Activated CD4-positive, alpha-beta T cell treated with anti-CD3 and anti-CD28 coated beads for 36 hours (primary cell): ENCODE measurements at regions not wholly inside any gene's neighbourhood (a gene's known extent, or its start where the extent isn't known, plus 50 kb on each side); places are given as distances from the start of the nearest gene placed in this dataset.

Experiments used
- ATAC-seq: fragments of 200-7000 bp; cut with Tn5 transposase; one replicate; pipeline ENCODE4 v1.10.0; 2021; ENCODE audit warnings: mild to moderate bottlenecking, moderate library complexity
- CTCF ChIA-PET: fragments of 350-600 bp; sonication (Branson Sonifier 250); formaldehyde crosslinking; loops from one replicate; lab custom pipeline; 2021; ENCODE audit warnings: antibody characterized with exemption; lab: Charles Lee
- POLR2A ChIA-PET: fragments of 350-600 bp; sonication (Branson Sonifier 250); formaldehyde crosslinking; loops from one replicate; lab custom pipeline; 2021; ENCODE audit warnings: antibody characterized with exemption, inconsistent platforms; lab: Charles Lee
- DNase-seq: peaks from one replicate; pipeline ENCODE4 v3.0.0-alpha.2; 2020
- H3K27ac Mint-ChIP-seq: one replicate; pipeline ENCODE4 v1.8.0; 2021; ENCODE audit warnings: mixed read lengths
- H3K27me3 Mint-ChIP-seq: one replicate; pipeline ENCODE4 v1.8.0; 2021; ENCODE audit warnings: mixed read lengths
- H3K36me3 Mint-ChIP-seq: one replicate; pipeline ENCODE4 v1.8.0; 2021; ENCODE audit warnings: low read depth, mixed read lengths
- H3K4me1 Mint-ChIP-seq: one replicate; pipeline ENCODE4 v1.8.0; 2021; ENCODE audit warnings: mixed read lengths
- H3K4me3 Mint-ChIP-seq: one replicate; pipeline ENCODE4 v1.8.0; 2021; ENCODE audit warnings: mild to moderate bottlenecking, moderate library complexity, mixed read lengths
- H3K9me3 Mint-ChIP-seq: one replicate; pipeline ENCODE4 v1.8.0; 2021; ENCODE audit warnings: low read depth, mixed read lengths
- intact Hi-C, 2 experiments: fragments of 100-400 bp; cut with DNase I in 1 of 2; cut with micrococcal nuclease in 1 of 2; formaldehyde crosslinking; loops; one replicate each; pipeline versions ENCODE4 v1.14.2 to v1.15.1; 2022 to 2024; cut with DNase I, micrococcal nuclease

DNA sequence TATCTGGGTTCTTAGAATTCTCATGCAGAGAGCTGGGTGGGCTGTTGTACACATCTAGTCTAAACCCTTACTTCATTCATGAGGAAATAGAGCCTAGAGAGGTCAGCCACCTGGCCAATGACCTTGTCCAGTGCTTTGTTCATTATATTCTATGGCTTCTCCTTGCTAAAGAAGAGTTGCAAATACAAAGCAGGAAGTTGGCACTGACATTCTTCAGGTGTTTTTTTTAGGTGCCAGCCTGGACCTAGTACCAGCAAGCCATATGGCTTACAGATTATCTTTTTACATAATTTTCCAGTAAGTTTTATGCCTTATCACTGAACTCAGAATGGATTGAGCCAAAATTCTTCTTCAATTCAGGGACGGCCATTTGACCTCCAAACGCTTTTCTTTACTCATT is 54.7 kb upstream of the PGM2 start:
- CTCF ChIA-PET, result no interaction called here
- Mint-ChIP-seq H3K27ac (no peak overlapping the region), H3K27me3 (no peaks in the 10 kb centered on the region), H3K9me3 (no peaks in the 10 kb centered on the region), H3K4me3 (no peak overlapping the region), H3K4me1 (peaks cover 3% of the 10 kb centered on the region), H3K36me3 (no peaks in the 10 kb centered on the region)
- intact Hi-C loops, result no loop called here
- ATAC-seq (no peak), DNase-seq (no peak)
- POLR2A ChIA-PET, result no interaction called here

DNA sequence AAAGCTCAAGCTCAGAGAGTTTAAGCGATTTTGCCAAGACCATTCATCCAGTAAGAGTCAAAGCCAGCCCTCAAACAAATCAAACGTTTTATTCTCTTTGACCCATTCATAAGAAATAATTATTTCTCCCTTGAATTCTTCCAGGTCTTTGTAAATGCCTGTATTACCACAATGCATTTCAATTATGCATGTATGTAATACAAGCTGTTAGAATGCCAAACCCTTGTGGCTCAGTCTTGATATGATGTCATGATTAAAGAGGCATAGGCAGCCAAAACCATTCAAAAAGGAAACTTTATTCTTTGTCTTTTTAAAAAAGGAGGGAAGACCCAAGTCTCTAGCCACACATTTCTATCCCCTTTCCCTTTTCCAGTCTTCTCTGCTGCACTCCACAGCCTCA is 56.5 kb upstream of the PGM2 start:
- CTCF ChIA-PET, result interaction anchor here (0.8 to 1.5 kb wide), 2 partner anchors 10 to 21 kb away, joined by 3 read pairs; no protein-coding TSS in a partner anchor
- POLR2A ChIA-PET, result no interaction called here
- Mint-ChIP-seq H3K27ac (no peak overlapping the region), H3K4me1 (peaks cover 10% of the 10 kb centered on the region), H3K36me3 (no peaks in the 10 kb centered on the region), H3K4me3 (no peak overlapping the region), H3K9me3 (no peaks in the 10 kb centered on the region), H3K27me3 (no peaks in the 10 kb centered on the region)
- intact Hi-C loops, result no loop called here
- DNase-seq, result no peak
- ATAC-seq, result no peak

DNA sequence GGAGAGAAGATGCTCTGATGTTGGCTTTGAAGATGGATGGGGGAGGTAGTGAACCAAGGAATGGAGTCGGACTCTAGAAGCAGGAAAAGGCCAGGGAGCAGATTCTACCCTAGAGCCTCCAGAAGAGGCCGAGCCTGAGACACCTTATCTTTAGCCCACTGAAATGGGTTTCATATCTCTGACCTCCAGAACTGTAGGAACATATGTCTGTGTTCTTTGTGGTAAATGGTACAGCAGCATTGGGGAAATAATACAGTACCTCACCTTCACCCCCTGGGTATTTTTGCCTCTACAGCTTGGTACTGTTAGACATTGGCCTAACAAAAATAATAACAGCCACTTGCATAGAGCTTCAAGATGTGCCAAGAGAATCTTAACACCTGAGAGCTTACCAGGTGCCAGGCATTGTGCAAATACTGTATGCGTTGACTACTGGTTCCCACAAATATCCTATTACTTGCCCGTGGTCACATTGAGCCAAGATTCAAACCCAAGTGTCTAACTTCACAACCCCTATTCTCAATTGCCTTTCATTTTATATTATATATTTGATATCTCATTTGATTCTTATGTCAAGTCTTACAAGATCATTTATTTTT is 57.0 kb upstream of the PGM2 start:
- no peak for DNase-seq
- Mint-ChIP-seq H3K27ac (no peak overlapping the region), H3K9me3 (no peaks in the 10 kb centered on the region), H3K36me3 (no peaks in the 10 kb centered on the region), H3K4me1 (peaks cover 10% of the 10 kb centered on the region), H3K4me3 (no peak overlapping the region), H3K27me3 (no peaks in the 10 kb centered on the region)
- no peak for ATAC-seq
- POLR2A ChIA-PET, result no interaction called here
- intact Hi-C loops, result no loop called here
- CTCF ChIA-PET, result interaction anchor here (0.8 to 1.5 kb wide), 2 partner anchors 10 to 20 kb away, joined by 3 read pairs; no protein-coding TSS in a partner anchor

GRCh38 chr4:37767546-37767945 is 58.9 kb upstream of the PGM2 start:
- no peak overlapping the region for H3K27ac Mint-ChIP-seq
- no peaks in the 10 kb centered on the region for H3K9me3 Mint-ChIP-seq
- H3K27me3 Mint-ChIP-seq, result no peaks in the 10 kb centered on the region
- POLR2A ChIA-PET, result no interaction called here
- peaks cover 10% of the 10 kb centered on the region for H3K4me1 Mint-ChIP-seq
- intact Hi-C loops, result no loop called here
- CTCF ChIA-PET, result interaction anchor here (0.6 to 1.0 kb wide), 2 partner anchors 19 to 25 kb away, joined by 3 read pairs; no protein-coding TSS in a partner anchor
- ATAC-seq (no peak), DNase-seq (peak; percentile 18)
- H3K4me3 Mint-ChIP-seq, result no peak overlapping the region
- no peaks in the 10 kb centered on the region for H3K36me3 Mint-ChIP-seq

- Mint-ChIP-seq H3K4me1 (peaks cover 10% of the 10 kb centered on the region), H3K9me3 (no peaks in the 10 kb centered on the region), H3K36me3 (no peaks in the 10 kb centered on the region), H3K27ac (no peak overlapping the region), H3K27me3 (no peaks in the 10 kb centered on the region), H3K4me3 (no peak overlapping the region)
- intact Hi-C loops, result no loop called here
- ATAC-seq (peak; percentile 40), DNase-seq (no peak)
- ChIA-PET POLR2A (no interaction called here), CTCF (interaction anchor here (0.6 to 1.0 kb wide), 2 partner anchors 18 to 25 kb away, joined by 3 read pairs; no protein-coding TSS in a partner anchor)
Measured at GRCh38 chr4:37767019-37767418, 59.5 kb upstream of the PGM2 start.

- peaks cover 10% of the 10 kb centered on the region for H3K4me1 Mint-ChIP-seq
- no peaks in the 10 kb centered on the region for H3K36me3 Mint-ChIP-seq
- no peaks in the 10 kb centered on the region for H3K27me3 Mint-ChIP-seq
- no peaks in the 10 kb centered on the region for H3K9me3 Mint-ChIP-seq
- no peak overlapping the region for H3K27ac Mint-ChIP-seq
- ATAC-seq, result peak; percentile 57
- DNase-seq, result no peak
- H3K4me3 Mint-ChIP-seq, result no peak overlapping the region
- intact Hi-C loops, result no loop called here
- POLR2A ChIA-PET, result no interaction called here
- CTCF ChIA-PET, result interaction anchor here (1.1 to 1.3 kb wide), 2 partner anchors 31 to 270 kb away, joined by 3 to 5 read pairs; no protein-coding TSS in a partner anchor
Measured at GRCh38 chr4:37765741-37766140, 60.7 kb upstream of the PGM2 start.

GRCh38 chr4:37763831-37764230 is 62.7 kb upstream of the PGM2 start:
- no peak for DNase-seq
- ATAC-seq, result no peak
- Mint-ChIP-seq H3K4me1 (peaks cover 10% of the 10 kb centered on the region), H3K9me3 (no peaks in the 10 kb centered on the region), H3K27ac (no peak overlapping the region), H3K27me3 (no peaks in the 10 kb centered on the region), H3K4me3 (no peak overlapping the region), H3K36me3 (no peaks in the 10 kb centered on the region)
- CTCF ChIA-PET, result no interaction called here
- POLR2A ChIA-PET, result no interaction called here
- intact Hi-C loops, result no loop called here

GRCh38 chr4:37762991-37763368 is 63.5 kb upstream of the PGM2 start:
- peaks cover 18% of the 10 kb centered on the region for H3K4me1 Mint-ChIP-seq
- H3K27me3 Mint-ChIP-seq, result no peaks in the 10 kb centered on the region
- no peaks in the 10 kb centered on the region for H3K36me3 Mint-ChIP-seq
- ChIA-PET CTCF (interaction anchor here (0.6 kb wide), 1 partner anchor 1322 kb away, joined by 4 read pairs; no protein-coding TSS in a partner anchor), POLR2A (no interaction called here)
- no peak for ATAC-seq
- H3K4me3 Mint-ChIP-seq, result no peak overlapping the region
- no peak overlapping the region for H3K27ac Mint-ChIP-seq
- intact Hi-C loops, result no loop called here
- H3K9me3 Mint-ChIP-seq, result no peaks in the 10 kb centered on the region
- DNase-seq, result no peak

- H3K36me3 Mint-ChIP-seq, result no peaks in the 10 kb centered on the region
- ATAC-seq, result peak; percentile 49
- no peak overlapping the region for H3K27ac Mint-ChIP-seq
- H3K9me3 Mint-ChIP-seq, result no peaks in the 10 kb centered on the region
- no peak overlapping the region for H3K4me3 Mint-ChIP-seq
- peaks cover 22% of the 10 kb centered on the region for H3K4me1 Mint-ChIP-seq
- ChIA-PET CTCF (no interaction called here), POLR2A (no interaction called here)
- peak; percentile 39 for DNase-seq
- intact Hi-C loops, result no loop called here
- H3K27me3 Mint-ChIP-seq, result no peaks in the 10 kb centered on the region
Measured at GRCh38 chr4:37762294-37762990, 64.0 kb upstream of the PGM2 start.

DNA sequence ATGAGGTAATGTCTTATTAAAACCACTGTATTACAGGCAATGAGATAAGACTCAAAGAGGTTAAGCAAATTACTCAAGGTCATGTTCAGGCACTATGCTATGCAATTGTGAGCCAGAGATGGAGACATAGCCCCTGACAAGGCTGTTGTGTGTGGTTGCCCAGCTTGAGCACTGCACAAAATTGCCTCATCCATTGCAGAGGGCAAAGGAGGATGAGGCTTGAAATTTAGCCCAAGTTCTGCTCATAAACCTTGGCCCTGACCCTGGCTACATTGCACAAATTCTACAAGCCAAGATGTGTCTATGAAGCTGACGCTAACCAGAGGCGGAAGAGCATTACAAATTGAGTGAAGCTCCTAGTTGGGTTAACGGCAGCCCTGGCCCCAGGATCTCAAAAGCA is 65.6 kb upstream of the PGM2 start:
- peaks cover 14% of the 10 kb centered on the region for H3K4me1 Mint-ChIP-seq
- H3K36me3 Mint-ChIP-seq, result no peaks in the 10 kb centered on the region
- intact Hi-C loops, result no loop called here
- H3K27ac Mint-ChIP-seq, result no peak overlapping the region
- ChIA-PET CTCF (interaction anchor here (0.7 kb wide), 1 partner anchor 74 kb away, joined by 3 read pairs; no protein-coding TSS in a partner anchor), POLR2A (no interaction called here)
- H3K27me3 Mint-ChIP-seq, result no peaks in the 10 kb centered on the region
- H3K4me3 Mint-ChIP-seq, result no peak overlapping the region
- DNase-seq (no peak), ATAC-seq (no peak)
- H3K9me3 Mint-ChIP-seq, result no peaks in the 10 kb centered on the region

GRCh38 chr4:37759833-37760232 is 66.7 kb upstream of the PGM2 start:
- Mint-ChIP-seq H3K4me1 (peaks cover 12% of the 10 kb centered on the region), H3K27me3 (no peaks in the 10 kb centered on the region), H3K9me3 (no peaks in the 10 kb centered on the region), H3K36me3 (no peaks in the 10 kb centered on the region), H3K27ac (no peak overlapping the region), H3K4me3 (no peak overlapping the region)
- intact Hi-C loops, result no loop called here
- DNase-seq, result no peak
- ChIA-PET CTCF (no interaction called here), POLR2A (no interaction called here)
- ATAC-seq, result no peak

GRCh38 chr4:37758226-37758625 is 68.3 kb upstream of the PGM2 start:
- Mint-ChIP-seq H3K9me3 (no peaks in the 10 kb centered on the region), H3K27ac (no peak overlapping the region), H3K4me3 (no peak overlapping the region), H3K27me3 (no peaks in the 10 kb centered on the region), H3K36me3 (no peaks in the 10 kb centered on the region), H3K4me1 (peaks cover 20% of the 10 kb centered on the region)
- ChIA-PET CTCF (interaction anchor here (0.7 kb wide), 1 partner anchor 32 kb away, joined by 4 read pairs; no protein-coding TSS in a partner anchor), POLR2A (no interaction called here)
- DNase-seq (no peak), ATAC-seq (peak; percentile 36)
- intact Hi-C loops, result no loop called here
